ENCODE measurements at regions not wholly inside any gene's neighbourhood (a gene's known extent, or its start where the extent isn't known, plus 50 kb on each side); places are given as distances from the start of the nearest gene placed in this dataset.

DNA sequence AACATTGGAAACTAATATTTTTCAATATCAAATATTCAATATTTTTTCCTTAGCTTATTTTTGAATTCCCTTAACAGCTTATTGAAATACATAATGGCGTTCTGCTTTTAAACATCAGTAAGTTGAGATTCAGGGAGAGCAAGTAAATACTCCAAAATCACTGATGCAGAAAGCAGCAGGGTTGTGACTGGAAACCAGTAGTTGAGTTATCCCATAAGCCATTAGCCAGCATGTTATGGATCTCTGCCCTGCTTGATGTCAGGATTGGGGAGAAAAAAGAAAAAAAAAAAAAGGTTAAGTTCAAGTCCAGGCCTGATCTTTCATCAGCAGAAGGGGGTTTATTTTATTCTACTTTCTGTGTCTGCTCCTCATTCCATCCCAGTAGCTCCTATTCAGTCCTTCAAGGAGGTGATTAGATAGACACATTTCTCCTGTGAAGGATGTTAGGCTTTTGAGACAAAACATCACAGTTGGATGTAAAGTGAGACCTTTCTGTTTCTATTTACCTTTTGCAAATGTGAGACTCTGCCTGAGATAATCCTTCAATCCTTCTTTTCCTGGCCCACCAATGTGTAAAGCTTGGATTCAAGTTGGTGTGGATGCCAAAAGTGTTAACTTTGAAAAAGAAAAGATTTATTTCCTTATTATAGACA lies 110.9 kb upstream of the HDAC9 start:
- RAD21 ChIA-PET (ENCODE audit: low non-redundant PET in 1 of 2, low total read pairs in 2 of 2, uncharacterized antibody in 2 of 2, unreplicated experiment in 2 of 2), result no interaction called here
- H2AFZ ChIP-seq (ENCODE audit: low read depth, low read length, poor library complexity, severe bottlenecking), result no peak overlapping the region

DNA sequence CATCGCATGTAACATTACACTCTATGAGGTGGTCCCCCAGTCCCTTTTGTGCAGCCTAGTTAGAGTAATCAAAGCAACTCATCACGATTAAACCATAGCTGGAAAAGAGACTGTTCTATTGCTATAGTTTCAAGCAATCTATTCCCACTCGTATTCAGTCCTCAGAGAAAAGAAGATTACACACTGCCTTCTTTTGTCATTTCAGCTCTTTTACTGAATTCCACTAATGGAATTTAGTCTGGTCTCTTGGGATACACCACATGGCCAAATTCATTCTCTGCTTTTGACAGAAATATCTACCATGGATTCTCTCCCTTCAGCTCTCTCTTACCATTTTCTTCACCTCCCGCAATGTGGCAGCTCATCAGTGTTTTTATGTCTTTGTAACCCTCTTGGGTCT lies 108.9 kb upstream of the HDAC9 start:
- H3K9ac ChIP-seq (ENCODE audit: low read length), result no peak overlapping the region
- H3K4me2 ChIP-seq (ENCODE audit: low read length), result no peak overlapping the region
- CTCF ChIA-PET, result no interaction called here
- RAD21 ChIA-PET (ENCODE audit: low non-redundant PET in 1 of 2, low total read pairs in 2 of 2, uncharacterized antibody in 2 of 2, unreplicated experiment in 2 of 2), result no interaction called here
- no peaks in the 10 kb centered on the region for H3K36me3 ChIP-seq (ENCODE audit: control insufficient read depth in 1 of 2, insufficient read depth in 2 of 2, low read length in 2 of 2)
- no peak overlapping the region for H2AFZ ChIP-seq (ENCODE audit: low read depth, low read length, poor library complexity, severe bottlenecking)
- H3K27me3 ChIP-seq (ENCODE audit: insufficient read depth, low read length), result no peaks in the 10 kb centered on the region
- POLR2A ChIA-PET, result no interaction called here
- H3K27ac ChIP-seq (ENCODE audit: low read depth, low read length), result no peak overlapping the region
- no peaks in the 10 kb centered on the region for H4K20me1 ChIP-seq (ENCODE audit: insufficient read depth)
- H3K4me1 ChIP-seq (ENCODE audit: control insufficient read depth in 1 of 2, insufficient read depth in 2 of 2, low read length in 2 of 2), result no peaks in the 10 kb centered on the region
- no peaks in the 10 kb centered on the region for H3K79me2 ChIP-seq (ENCODE audit: insufficient read depth, low read length)
- ATAC-seq (no peak), DNase-seq (ENCODE audit: low read depth, low spot score) (no peak)
- H3K9me2 ChIP-seq (ENCODE audit: insufficient read depth), result no peaks in the 10 kb centered on the region
- BruUV-seq (replicated peaks), result no TSS peak
- no peaks in the 10 kb centered on the region for H3K9me3 ChIP-seq (ENCODE audit: control insufficient read depth in 1 of 2, insufficient read depth in 1 of 2, low read depth in 1 of 2, low read length in 2 of 2)
- no peak overlapping the region for H3K4me3 ChIP-seq (replicated peaks in 1 of 2; ENCODE audit: low read depth in 1 of 2, low read length in 2 of 2)
- intact Hi-C loops (cut with micrococcal nuclease), result no loop called here
- TF ChIP-seq EZH2phosphoT487 (IDR thresholded peaks at IDR 0.05; ENCODE audit: borderline replicate concordance) (no peak), POLR2A (IDR thresholded peaks at IDR 0.05; ENCODE audit: borderline replicate concordance, extremely low read depth, insufficient read depth, insufficient read length) (no peak), YY1 (IDR thresholded peaks at IDR 0.05; ENCODE audit: extremely low read depth, insufficient replicate concordance, low read depth, low read length) (no peak), JUND (IDR thresholded peaks at IDR 0.05) (no peak), ZFX (IDR thresholded peaks at IDR 0.05) (no peak), SP1 (IDR thresholded peaks at IDR 0.05; ENCODE audit: low read depth) (no peak), TCF7L2 (IDR thresholded peaks at IDR 0.05; ENCODE audit: borderline replicate concordance, extremely low read depth, insufficient read depth, insufficient read length) (no peak)

More for the DNA sequence above, 110.9 kb upstream of the HDAC9 start:
- Histone ChIP-seq H3K9me3 (ENCODE audit: control insufficient read depth in 1 of 2, insufficient read depth in 1 of 2, low read depth in 1 of 2, low read length in 2 of 2) (no peaks in the 10 kb centered on the region), H3K4me3 (replicated peaks in 1 of 2; ENCODE audit: low read depth in 1 of 2, low read length in 2 of 2) (no peak overlapping the region), H3K4me1 (ENCODE audit: control insufficient read depth in 1 of 2, insufficient read depth in 2 of 2, low read length in 2 of 2) (no peaks in the 10 kb centered on the region), H4K20me1 (ENCODE audit: insufficient read depth) (no peaks in the 10 kb centered on the region), H3K4me2 (ENCODE audit: low read length) (no peak overlapping the region), H3K9me2 (ENCODE audit: insufficient read depth) (no peaks in the 10 kb centered on the region), H3K27ac (ENCODE audit: low read depth, low read length) (no peak overlapping the region), H3K27me3 (ENCODE audit: insufficient read depth, low read length) (no peaks in the 10 kb centered on the region), H3K36me3 (ENCODE audit: control insufficient read depth in 1 of 2, insufficient read depth in 2 of 2, low read length in 2 of 2) (no peaks in the 10 kb centered on the region), H3K9ac (ENCODE audit: low read length) (no peak overlapping the region), H3K79me2 (ENCODE audit: insufficient read depth, low read length) (no peaks in the 10 kb centered on the region)
- ATAC-seq (no peak), DNase-seq (ENCODE audit: low read depth, low spot score) (no peak)
- no TSS peak for BruUV-seq (replicated peaks)
- intact Hi-C loops (cut with micrococcal nuclease), result no loop called here
- ChIA-PET POLR2A (no interaction called here), CTCF (no interaction called here)
- no peak for TF ChIP-seq SP1 (IDR thresholded peaks at IDR 0.05; ENCODE audit: low read depth)
- no peak for TF ChIP-seq FOSL1 (IDR thresholded peaks at IDR 0.05; ENCODE audit: low read depth)
- no peak for TF ChIP-seq JUND (IDR thresholded peaks at IDR 0.05)
- TF ChIP-seq SIN3A (IDR thresholded peaks at IDR 0.05; ENCODE audit: low read depth), result no peak
- TF ChIP-seq POLR2A (IDR thresholded peaks at IDR 0.05; ENCODE audit: borderline replicate concordance, extremely low read depth, insufficient read depth, insufficient read length), result no peak
- TF ChIP-seq, protein P1, sequence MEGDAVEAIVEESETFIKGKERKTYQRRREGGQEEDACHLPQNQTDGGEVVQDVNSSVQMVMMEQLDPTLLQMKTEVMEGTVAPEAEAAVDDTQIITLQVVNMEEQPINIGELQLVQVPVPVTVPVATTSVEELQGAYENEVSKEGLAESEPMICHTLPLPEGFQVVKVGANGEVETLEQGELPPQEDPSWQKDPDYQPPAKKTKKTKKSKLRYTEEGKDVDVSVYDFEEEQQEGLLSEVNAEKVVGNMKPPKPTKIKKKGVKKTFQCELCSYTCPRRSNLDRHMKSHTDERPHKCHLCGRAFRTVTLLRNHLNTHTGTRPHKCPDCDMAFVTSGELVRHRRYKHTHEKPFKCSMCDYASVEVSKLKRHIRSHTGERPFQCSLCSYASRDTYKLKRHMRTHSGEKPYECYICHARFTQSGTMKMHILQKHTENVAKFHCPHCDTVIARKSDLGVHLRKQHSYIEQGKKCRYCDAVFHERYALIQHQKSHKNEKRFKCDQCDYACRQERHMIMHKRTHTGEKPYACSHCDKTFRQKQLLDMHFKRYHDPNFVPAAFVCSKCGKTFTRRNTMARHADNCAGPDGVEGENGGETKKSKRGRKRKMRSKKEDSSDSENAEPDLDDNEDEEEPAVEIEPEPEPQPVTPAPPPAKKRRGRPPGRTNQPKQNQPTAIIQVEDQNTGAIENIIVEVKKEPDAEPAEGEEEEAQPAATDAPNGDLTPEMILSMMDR (IDR thresholded peaks at IDR 0.05 in 2 of 3, conservative IDR thresholded peaks at IDR 0.05 in 1 of 3; ENCODE audit: borderline replicate concordance in 1 of 3, insufficient read depth in 1 of 3, low read depth in 2 of 3, low read length in 2 of 3), result no peak
- TF ChIP-seq, protein P2, sequence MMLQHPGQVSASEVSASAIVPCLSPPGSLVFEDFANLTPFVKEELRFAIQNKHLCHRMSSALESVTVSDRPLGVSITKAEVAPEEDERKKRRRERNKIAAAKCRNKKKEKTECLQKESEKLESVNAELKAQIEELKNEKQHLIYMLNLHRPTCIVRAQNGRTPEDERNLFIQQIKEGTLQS (IDR thresholded peaks at IDR 0.05), result no peak
